Ovary (tissue), 3 donors: ENCODE measurements at regions not wholly inside any gene's neighbourhood (a gene's known extent, or its start where the extent isn't known, plus 50 kb on each side); places are given as distances from the start of the nearest gene placed in this dataset.

ENCODE experiments used
- EP300 ChIP-seq: sonication (generic); formaldehyde crosslinking; IDR thresholded peaks from one replicate; pipeline ENCODE4 v1.6.1; 2017; ENCODE audit warnings: antibody characterized with exemption
- POLR2A ChIP-seq: fragments of 450-650 bp; IDR thresholded peaks from one replicate; pipeline ENCODE4 v1.6.1; 2017; ENCODE audit warnings: antibody characterized with exemption, mild to moderate bottlenecking, moderate library complexity
- TF ChIP-seq, protein P1 (sequence below), 3 donors: fragments of 450-650 bp in 2 of 3; fragments of 200-600 bp in 1 of 3; IDR thresholded peaks; one replicate each; pipeline versions ENCODE4 v1.5.1 to v1.8.0; 2016 to 2022; ENCODE audit warnings: antibody characterized with exemption in 3 of 3, mild to moderate bottlenecking in 1 of 3
- donor health status: DM: no; HTN: no; CAD: no.

DNA sequence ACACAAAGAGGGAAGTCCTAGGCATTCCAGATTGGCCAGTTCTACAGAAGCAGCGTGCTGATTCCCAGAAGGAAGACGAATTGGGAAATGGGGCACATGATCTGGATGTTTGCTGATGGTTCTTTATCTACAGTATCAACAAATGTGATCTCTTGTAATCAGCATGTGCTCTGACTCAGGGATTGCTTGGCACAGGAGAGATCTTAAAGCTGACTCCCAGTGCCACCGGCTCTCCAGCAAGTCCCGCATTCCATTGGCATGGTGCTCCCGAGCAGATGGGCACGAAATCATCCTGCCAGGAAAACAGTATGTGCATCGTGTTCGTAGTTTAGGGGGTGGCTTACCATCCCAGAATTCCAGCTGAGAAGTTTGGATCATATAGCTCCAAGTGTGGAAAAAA is 259.9 kb upstream of the NR2F2 start:
- TF ChIP-seq, protein P1, sequence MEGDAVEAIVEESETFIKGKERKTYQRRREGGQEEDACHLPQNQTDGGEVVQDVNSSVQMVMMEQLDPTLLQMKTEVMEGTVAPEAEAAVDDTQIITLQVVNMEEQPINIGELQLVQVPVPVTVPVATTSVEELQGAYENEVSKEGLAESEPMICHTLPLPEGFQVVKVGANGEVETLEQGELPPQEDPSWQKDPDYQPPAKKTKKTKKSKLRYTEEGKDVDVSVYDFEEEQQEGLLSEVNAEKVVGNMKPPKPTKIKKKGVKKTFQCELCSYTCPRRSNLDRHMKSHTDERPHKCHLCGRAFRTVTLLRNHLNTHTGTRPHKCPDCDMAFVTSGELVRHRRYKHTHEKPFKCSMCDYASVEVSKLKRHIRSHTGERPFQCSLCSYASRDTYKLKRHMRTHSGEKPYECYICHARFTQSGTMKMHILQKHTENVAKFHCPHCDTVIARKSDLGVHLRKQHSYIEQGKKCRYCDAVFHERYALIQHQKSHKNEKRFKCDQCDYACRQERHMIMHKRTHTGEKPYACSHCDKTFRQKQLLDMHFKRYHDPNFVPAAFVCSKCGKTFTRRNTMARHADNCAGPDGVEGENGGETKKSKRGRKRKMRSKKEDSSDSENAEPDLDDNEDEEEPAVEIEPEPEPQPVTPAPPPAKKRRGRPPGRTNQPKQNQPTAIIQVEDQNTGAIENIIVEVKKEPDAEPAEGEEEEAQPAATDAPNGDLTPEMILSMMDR (IDR thresholded peaks at IDR 0.05): no peak
- no peak for TF ChIP-seq POLR2A
- no peak for TF ChIP-seq EP300
